ENCODE measurements at regions not wholly inside any gene's neighbourhood (a gene's known extent, or its start where the extent isn't known, plus 50 kb on each side); places are given as distances from the start of the nearest gene placed in this dataset.

DNA sequence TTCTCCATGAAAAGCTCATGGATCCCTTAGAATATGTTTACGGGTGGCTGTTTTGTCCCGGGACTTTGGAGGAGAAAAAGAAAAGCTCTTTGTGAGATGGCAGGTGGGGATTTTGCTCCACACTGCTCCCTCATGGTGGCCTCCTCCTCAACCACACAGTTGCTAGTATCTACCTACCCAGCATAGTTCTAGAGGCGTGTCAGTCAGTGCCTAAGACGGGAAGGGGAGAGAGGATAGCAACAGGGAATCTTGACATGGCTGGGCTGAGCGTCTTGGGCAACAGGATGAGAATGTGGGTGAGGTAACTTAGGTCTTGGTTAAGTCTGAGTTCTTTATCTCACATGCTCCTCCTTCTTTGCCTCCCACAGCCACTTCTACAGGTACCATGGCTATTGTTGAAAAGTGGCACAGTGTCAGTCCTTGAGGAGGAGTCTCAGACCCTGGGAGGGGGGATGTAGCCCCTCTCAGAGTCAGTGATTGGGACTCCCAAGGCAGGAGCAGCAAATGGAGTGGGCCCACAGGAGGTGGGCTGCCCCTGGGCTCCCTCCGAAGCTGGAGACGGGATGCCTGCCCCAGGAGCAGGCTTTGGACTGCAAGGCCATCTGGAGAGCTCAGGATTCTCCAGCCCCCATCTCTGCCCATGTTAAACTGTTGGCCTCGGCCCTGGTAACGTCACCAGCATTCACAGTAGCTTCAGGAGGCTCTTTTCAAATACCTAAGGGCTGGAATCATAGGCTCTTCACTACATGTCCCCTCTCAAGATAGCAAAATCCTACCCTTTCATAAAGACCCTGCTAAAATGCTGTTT is 75.4 kb downstream of the TENT5C start:
- Histone ChIP-seq H2BK12ac (ENCODE audit: low read length in 2 of 2) (peak overlapping the region in 1 of 2 experiments; percentile 12), H3K79me1 (replicated peaks; ENCODE audit: low read length, poor library complexity, severe bottlenecking) (no peaks in the 10 kb centered on the region), H3K18ac (ENCODE audit: low read depth in 1 of 2, low read length in 2 of 2) (no peak overlapping the region), H3K23ac (ENCODE audit: low read length in 2 of 2) (no peak overlapping the region), H2BK120ac (ENCODE audit: low read depth, low read length) (no peak overlapping the region), H3K27ac (ENCODE audit: low read length, poor library complexity, severe bottlenecking) (no peak overlapping the region), H3K4ac (ENCODE audit: low read depth in 1 of 2, low read length in 2 of 2) (no peak overlapping the region), H2AK5ac (ENCODE audit: low read length, severe bottlenecking) (no peak overlapping the region), H3K36me3 (ENCODE audit: control insufficient read depth in 1 of 2, insufficient read depth in 2 of 2, low read depth in 1 of 2, low read length in 2 of 2) (no peaks in the 10 kb centered on the region), H2BK15ac (ENCODE audit: low read depth, poor library complexity, severe bottlenecking) (peak overlapping the region; percentile 30), H4K91ac (ENCODE audit: low read length) (no peak overlapping the region), H3K14ac (ENCODE audit: low read length in 2 of 2) (peak overlapping the region in 1 of 2 experiments; percentile 50), H3K4me2 (ENCODE audit: low read length, poor library complexity, severe bottlenecking) (no peak overlapping the region), H3K9me3 (ENCODE audit: control insufficient read depth, low read length) (no peaks in the 10 kb centered on the region), H2BK5ac (ENCODE audit: low read depth, low read length, poor library complexity, severe bottlenecking) (no peak overlapping the region), H4K8ac (ENCODE audit: low read length) (no peak overlapping the region), H3K27me3 (ENCODE audit: control insufficient read depth in 1 of 2, insufficient read depth in 1 of 2, low read length in 2 of 2) (peaks cover 8 to 10% of the 10 kb centered on the region in 2 experiments), H3K9ac (ENCODE audit: low read length) (no peak overlapping the region), H2AFZ (ENCODE audit: low read depth, low read length) (no peak overlapping the region), H3K4me3 (ENCODE audit: insufficient read depth in 1 of 2, low read depth in 1 of 2, low read length in 2 of 2) (no peak overlapping the region), H3K4me1 (ENCODE audit: control insufficient read depth, insufficient read depth, low read depth, low read length) (peaks cover 1% of the 10 kb centered on the region)
- DNase-seq = no peak
- WGBS = 90% methylated on average over 6 of the region's 9 CpGs

DNA sequence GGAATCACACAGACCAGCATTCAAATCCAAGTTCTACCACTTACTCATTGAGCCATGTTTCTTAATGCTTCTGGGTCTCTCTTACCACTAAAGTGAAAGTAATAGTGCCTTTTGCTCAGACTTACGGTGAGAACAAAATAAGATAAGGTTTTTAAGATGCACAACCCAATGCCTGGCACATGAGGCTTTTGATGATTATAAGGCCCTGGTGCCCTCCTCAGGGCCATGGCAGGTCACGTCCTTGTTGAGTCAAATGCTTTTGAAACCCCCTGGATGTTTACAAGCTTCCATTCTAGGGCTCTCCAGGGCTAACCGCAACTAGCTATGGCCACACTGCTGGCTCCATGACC is 76.0 kb downstream of the TENT5C start:
- no peak for DNase-seq
- Histone ChIP-seq H3K14ac (ENCODE audit: low read length in 2 of 2) (no peak overlapping the region), H3K9me3 (ENCODE audit: control insufficient read depth, low read length) (no peaks in the 10 kb centered on the region), H3K27ac (ENCODE audit: low read length, poor library complexity, severe bottlenecking) (no peak overlapping the region), H3K79me1 (replicated peaks; ENCODE audit: low read length, poor library complexity, severe bottlenecking) (no peaks in the 10 kb centered on the region), H2AK5ac (ENCODE audit: low read length, severe bottlenecking) (no peak overlapping the region), H3K27me3 (ENCODE audit: control insufficient read depth in 1 of 2, insufficient read depth in 1 of 2, low read length in 2 of 2) (peaks cover 3 to 10% of the 10 kb centered on the region in 2 experiments), H3K9ac (ENCODE audit: low read length) (no peak overlapping the region), H3K36me3 (ENCODE audit: control insufficient read depth in 1 of 2, insufficient read depth in 2 of 2, low read depth in 1 of 2, low read length in 2 of 2) (no peaks in the 10 kb centered on the region), H2BK12ac (ENCODE audit: low read length in 2 of 2) (no peak overlapping the region), H3K23ac (ENCODE audit: low read length in 2 of 2) (no peak overlapping the region), H2BK15ac (ENCODE audit: low read depth, poor library complexity, severe bottlenecking) (no peak overlapping the region), H3K18ac (ENCODE audit: low read depth in 1 of 2, low read length in 2 of 2) (peak overlapping the region in 1 of 2 experiments; percentile 1), H4K8ac (ENCODE audit: low read length) (no peak overlapping the region), H3K4me3 (ENCODE audit: insufficient read depth in 1 of 2, low read depth in 1 of 2, low read length in 2 of 2) (no peak overlapping the region), H3K4ac (ENCODE audit: low read depth in 1 of 2, low read length in 2 of 2) (no peak overlapping the region), H4K91ac (ENCODE audit: low read length) (no peak overlapping the region), H3K4me2 (ENCODE audit: low read length, poor library complexity, severe bottlenecking) (no peak overlapping the region), H2BK5ac (ENCODE audit: low read depth, low read length, poor library complexity, severe bottlenecking) (no peak overlapping the region), H2AFZ (ENCODE audit: low read depth, low read length) (no peak overlapping the region), H2BK120ac (ENCODE audit: low read depth, low read length) (no peak overlapping the region), H3K4me1 (ENCODE audit: control insufficient read depth, insufficient read depth, low read depth, low read length) (peaks cover 4% of the 10 kb centered on the region)
- WGBS = 94% methylated on average over 3 of the region's 3 CpGs

DNA sequence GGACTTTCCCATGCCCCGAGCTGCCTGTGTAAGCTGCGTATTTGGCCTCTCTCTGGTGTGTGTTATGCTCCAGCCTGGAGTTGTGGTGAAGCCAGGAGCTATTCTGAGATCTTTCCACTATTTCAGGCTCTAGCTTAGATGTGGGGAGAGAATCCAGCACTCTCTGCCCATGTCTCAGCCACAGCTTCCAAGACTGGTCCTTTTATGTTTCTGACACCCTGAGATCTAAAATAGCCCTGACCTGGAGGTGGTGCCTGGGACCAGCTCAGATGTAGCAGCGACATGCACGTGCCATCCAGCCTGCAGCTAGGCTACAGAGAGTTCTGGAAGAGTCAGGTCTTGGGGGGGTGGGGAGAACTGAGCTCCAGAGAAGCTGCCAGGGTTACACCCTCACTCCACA is 76.5 kb downstream of the TENT5C start:
- Histone ChIP-seq H3K9ac (ENCODE audit: low read length) (no peak overlapping the region), H2BK15ac (ENCODE audit: low read depth, poor library complexity, severe bottlenecking) (no peak overlapping the region), H3K79me1 (replicated peaks; ENCODE audit: low read length, poor library complexity, severe bottlenecking) (no peaks in the 10 kb centered on the region), H3K4me2 (ENCODE audit: low read length, poor library complexity, severe bottlenecking) (no peak overlapping the region), H3K4me3 (ENCODE audit: insufficient read depth in 1 of 2, low read depth in 1 of 2, low read length in 2 of 2) (no peak overlapping the region), H2AFZ (ENCODE audit: low read depth, low read length) (no peak overlapping the region), H2BK12ac (ENCODE audit: low read length in 2 of 2) (no peak overlapping the region), H3K18ac (ENCODE audit: low read depth in 1 of 2, low read length in 2 of 2) (peak overlapping the region in 1 of 2 experiments; percentile 5), H4K8ac (ENCODE audit: low read length) (no peak overlapping the region), H3K9me3 (ENCODE audit: control insufficient read depth, low read length) (no peaks in the 10 kb centered on the region), H3K27ac (ENCODE audit: low read length, poor library complexity, severe bottlenecking) (no peak overlapping the region), H2BK5ac (ENCODE audit: low read depth, low read length, poor library complexity, severe bottlenecking) (no peak overlapping the region), H3K23ac (ENCODE audit: low read length in 2 of 2) (no peak overlapping the region), H3K36me3 (ENCODE audit: control insufficient read depth in 1 of 2, insufficient read depth in 2 of 2, low read depth in 1 of 2, low read length in 2 of 2) (no peaks in the 10 kb centered on the region), H2AK5ac (ENCODE audit: low read length, severe bottlenecking) (no peak overlapping the region), H2BK120ac (ENCODE audit: low read depth, low read length) (no peak overlapping the region), H4K91ac (ENCODE audit: low read length) (no peak overlapping the region), H3K4me1 (ENCODE audit: control insufficient read depth, insufficient read depth, low read depth, low read length) (peaks cover 6% of the 10 kb centered on the region), H3K14ac (ENCODE audit: low read length in 2 of 2) (peak overlapping the region in 1 of 2 experiments; percentile 44), H3K4ac (ENCODE audit: low read depth in 1 of 2, low read length in 2 of 2) (no peak overlapping the region), H3K27me3 (ENCODE audit: control insufficient read depth in 1 of 2, insufficient read depth in 1 of 2, low read length in 2 of 2) (peaks cover 3 to 10% of the 10 kb centered on the region in 2 experiments)
- WGBS = 99% methylated on average over 4 of the region's 4 CpGs
- DNase-seq = no peak

DNA sequence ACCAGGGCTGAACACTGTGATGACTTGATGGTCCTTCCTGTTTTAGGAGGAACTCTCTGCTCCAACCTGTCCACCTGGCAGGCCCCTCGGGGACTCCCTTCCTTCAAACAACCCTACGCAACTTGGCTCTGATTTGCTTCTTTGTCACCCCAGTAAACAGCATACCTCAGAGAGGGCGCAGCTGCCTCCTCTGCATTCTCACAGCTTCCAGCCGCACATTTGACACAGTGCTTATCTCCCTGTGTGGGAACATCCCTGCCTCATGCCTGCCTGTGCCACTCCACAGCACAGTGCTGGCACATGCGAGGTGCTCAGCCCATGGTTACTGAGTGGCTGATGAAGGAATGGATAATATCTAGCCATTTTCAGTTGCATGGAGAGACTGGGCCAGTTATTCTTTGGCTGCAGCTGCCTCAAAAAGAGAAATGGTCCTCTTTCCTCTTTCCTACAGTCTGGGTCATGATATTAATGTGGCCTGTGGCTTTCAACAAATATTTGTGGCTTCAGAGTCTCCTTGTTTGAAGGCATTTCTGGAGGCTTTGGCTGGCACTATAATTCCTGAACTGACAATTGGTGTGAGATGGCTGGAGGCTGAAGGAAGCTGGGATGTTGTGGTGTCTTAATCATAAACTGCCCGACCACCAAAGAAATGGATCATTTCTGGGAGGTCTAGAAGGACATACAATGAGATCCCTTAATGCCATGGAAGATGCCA is 77.9 kb downstream of the TENT5C start:
- no peak overlapping the region for H3K9ac ChIP-seq (ENCODE audit: low read length)
- no peak overlapping the region for H2BK5ac ChIP-seq (ENCODE audit: low read depth, low read length, poor library complexity, severe bottlenecking)
- no peak overlapping the region for H3K27ac ChIP-seq (ENCODE audit: low read length, poor library complexity, severe bottlenecking)
- no peak overlapping the region for H3K4me3 ChIP-seq (ENCODE audit: insufficient read depth in 1 of 2, low read depth in 1 of 2, low read length in 2 of 2)
- no peak overlapping the region for H2AK5ac ChIP-seq (ENCODE audit: low read length, severe bottlenecking)
- H3K4me1 ChIP-seq (ENCODE audit: control insufficient read depth, insufficient read depth, low read depth, low read length) = peaks cover 6% of the 10 kb centered on the region
- no peak overlapping the region for H3K4ac ChIP-seq (ENCODE audit: low read depth in 1 of 2, low read length in 2 of 2)
- H2AFZ ChIP-seq (ENCODE audit: low read depth, low read length) = no peak overlapping the region
- H3K18ac ChIP-seq (ENCODE audit: low read depth in 1 of 2, low read length in 2 of 2) = peak overlapping the region; percentile 11 to 38
- H3K4me2 ChIP-seq (ENCODE audit: low read length, poor library complexity, severe bottlenecking) = no peak overlapping the region
- no peaks in the 10 kb centered on the region for H3K79me1 ChIP-seq (replicated peaks; ENCODE audit: low read length, poor library complexity, severe bottlenecking)
- no peak overlapping the region for H4K91ac ChIP-seq (ENCODE audit: low read length)
- H3K14ac ChIP-seq (ENCODE audit: low read length in 2 of 2) = no peak overlapping the region
- H4K8ac ChIP-seq (ENCODE audit: low read length) = no peak overlapping the region
- H2BK120ac ChIP-seq (ENCODE audit: low read depth, low read length) = no peak overlapping the region
- peak; percentile 70 for DNase-seq
- no peaks in the 10 kb centered on the region for H3K9me3 ChIP-seq (ENCODE audit: control insufficient read depth, low read length)
- H3K23ac ChIP-seq (ENCODE audit: low read length in 2 of 2) = no peak overlapping the region
- 89% methylated on average over 5 of the region's 6 CpGs for WGBS
- H2BK15ac ChIP-seq (ENCODE audit: low read depth, poor library complexity, severe bottlenecking) = no peak overlapping the region
- no peaks in the 10 kb centered on the region for H3K36me3 ChIP-seq (ENCODE audit: control insufficient read depth in 1 of 2, insufficient read depth in 2 of 2, low read depth in 1 of 2, low read length in 2 of 2)
- peak overlapping the region; percentile 11 to 67 for H2BK12ac ChIP-seq (ENCODE audit: low read length in 2 of 2)
- peaks cover 3 to 10% of the 10 kb centered on the region in 2 experiments for H3K27me3 ChIP-seq (ENCODE audit: control insufficient read depth in 1 of 2, insufficient read depth in 1 of 2, low read length in 2 of 2)

All from mesenchymal stem cell (in vitro differentiated cells and primary cell).